RWPE2 (cell line): ENCODE measurements at regions not wholly inside any gene's neighbourhood (a gene's known extent, or its start where the extent isn't known, plus 50 kb on each side); places are given as distances from the start of the nearest gene placed in this dataset.
"Not testable (repeated sequence)": the region's sequence is repeated elsewhere in the genome, so short reads cannot be mapped to it uniquely, and the experiment has no call there.

Experiments
- ATAC-seq: fragments of 200-7000 bp; cut with Tn5 transposase; 3 replicates; pipeline ENCODE4 v1.9.1; 2021; ENCODE audit warnings: low read depth
- DNase-seq: peaks from one replicate; pipeline ENCODE4 v3.0.0-alpha.2; 2020; ENCODE audit warnings: low spot score
- H3K27ac ChIP-seq: fragments of 450-650 bp; 2 replicates; pipeline ENCODE4 v1.5.1; 2017; ENCODE audit warnings: mild to moderate bottlenecking; ENCODE audit not compliant: poor library complexity, severe bottlenecking
- H3K27me3 ChIP-seq: fragments of 250-450 bp; sonication (Bioruptor Pico); 2 replicates; pipeline ENCODE4 v1.5.1; 2021; ENCODE audit warnings: mild to moderate bottlenecking, moderate library complexity; ENCODE audit not compliant: insufficient read depth, poor library complexity, severe bottlenecking
- H3K36me3 ChIP-seq: fragments of 250-450 bp; sonication (Bioruptor Pico); 2 replicates; pipeline ENCODE4 v1.5.1; 2020; ENCODE audit warnings: low read depth, mild to moderate bottlenecking, moderate library complexity
- H3K4me1 ChIP-seq: fragments of 250-450 bp; sonication (Bioruptor Pico); 2 replicates; pipeline ENCODE4 v1.5.1; 2021; ENCODE audit warnings: mild to moderate bottlenecking, moderate library complexity; ENCODE audit not compliant: insufficient read depth, poor library complexity, severe bottlenecking
- H3K4me3 ChIP-seq: fragments of 250-450 bp; sonication (Bioruptor Pico); 2 replicates; pipeline ENCODE4 v1.5.1; 2021; ENCODE audit warnings: mild to moderate bottlenecking, moderate library complexity; ENCODE audit not compliant: severe bottlenecking
- H3K9me3 ChIP-seq: fragments of 250-450 bp; sonication (Bioruptor Pico); 2 replicates; pipeline ENCODE4 v1.5.1; 2021; ENCODE audit warnings: mild to moderate bottlenecking, moderate library complexity; ENCODE audit not compliant: severe bottlenecking
- CTCF ChIP-seq: fragments of 450-650 bp; IDR thresholded peaks from one replicate; pipeline ENCODE4 v1.5.1; 2017; ENCODE audit warnings: mild to moderate bottlenecking, moderate library complexity; ENCODE audit not compliant: poor library complexity, severe bottlenecking

- Histone ChIP-seq H3K4me3 (no peak overlapping the region), H3K4me1 (no peaks in the 10 kb centered on the region), H3K27me3 (no peaks in the 10 kb centered on the region), H3K9me3 (no peaks in the 10 kb centered on the region), H3K36me3 (no peaks in the 10 kb centered on the region), H3K27ac (no peak overlapping the region)
- DNase-seq (no peak), ATAC-seq (no peak)
- TF ChIP-seq CTCF = no peak
Measured at GRCh38 chr5:89662499-89662898, 747.1 kb downstream of the CETN3 start.

- Histone ChIP-seq H3K4me3 (no peak overlapping the region), H3K27ac (no peak overlapping the region), H3K9me3 (no peaks in the 10 kb centered on the region), H3K4me1 (no peaks in the 10 kb centered on the region), H3K27me3 (no peaks in the 10 kb centered on the region), H3K36me3 (no peaks in the 10 kb centered on the region)
- DNase-seq (no peak), ATAC-seq (no peak)
- no peak for TF ChIP-seq CTCF
Measured at GRCh38 chr5:89638871-89639270, 755.9 kb upstream of the MEF2C start.

GRCh38 chr5:89634176-89634575, 751.2 kb upstream of the MEF2C start:
- DNase-seq, ATAC-seq, H3K9me3 ChIP-seq, H3K27ac ChIP-seq, H3K36me3 ChIP-seq, H3K4me1 ChIP-seq, H3K27me3 ChIP-seq, H3K4me3 ChIP-seq: not testable (repeated sequence)

GRCh38 chr5:89630064-89630463, 747.1 kb upstream of the MEF2C start:
- not testable (repeated sequence) for ATAC-seq, H3K9me3 ChIP-seq, H3K4me1 ChIP-seq, H3K36me3 ChIP-seq, H3K4me3 ChIP-seq, DNase-seq, H3K27me3 ChIP-seq, H3K27ac ChIP-seq

- Histone ChIP-seq H3K36me3 (no peaks in the 10 kb centered on the region), H3K9me3 (no peaks in the 10 kb centered on the region), H3K27ac (no peak overlapping the region), H3K27me3 (no peaks in the 10 kb centered on the region), H3K4me3 (no peak overlapping the region), H3K4me1 (no peaks in the 10 kb centered on the region)
- ATAC-seq (no peak), DNase-seq (no peak)
- TF ChIP-seq CTCF = no peak
Measured at GRCh38 chr5:89628876-89629635, 746.1 kb upstream of the MEF2C start.

- Histone ChIP-seq H3K36me3 (no peaks in the 10 kb centered on the region), H3K27ac (no peak overlapping the region), H3K4me3 (no peak overlapping the region), H3K4me1 (no peaks in the 10 kb centered on the region), H3K9me3 (peaks cover under 1% of the 10 kb centered on the region), H3K27me3 (no peaks in the 10 kb centered on the region)
- ATAC-seq = no peak
- TF ChIP-seq CTCF = no peak
- no peak for DNase-seq
Measured at GRCh38 chr5:89615839-89616518, 733.0 kb upstream of the MEF2C start.
